RKO (cell line): ENCODE measurements at regions not wholly inside any gene's neighbourhood (a gene's known extent, or its start where the extent isn't known, plus 50 kb on each side); places are given as distances from the start of the nearest gene placed in this dataset.

ENCODE experiments used
- DNase-seq: peaks from one replicate; pipeline ENCODE4 v3.0.0-alpha.2; 2016; ENCODE audit warnings: low spot score

GRCh38 chr13:106619688-106620555 is 52.0 kb upstream of the ARGLU1 start:
- peak; percentile 85 for DNase-seq
